Panc1 (cell line): ENCODE measurements at regions not wholly inside any gene's neighbourhood (a gene's known extent, or its start where the extent isn't known, plus 50 kb on each side); places are given as distances from the start of the nearest gene placed in this dataset.

Experiments used
- ATAC-seq: fragments of 200-7000 bp; cut with Tn5 transposase; 2 replicates; pipeline ENCODE4 v1.9.1; 2020; ENCODE audit warnings: mild to moderate bottlenecking, moderate library complexity
- BruUV-seq: library from RNA; stranded (reverse); fragments of 400-500 nt; replicated peaks from 2 replicates; lab custom pipeline; 2021; lab: Mats Ljungman, UMichigan
- CTCF ChIA-PET: fragments of 300-600 bp; sonication (Branson Sonifier 250); formaldehyde crosslinking; loops from one replicate; lab custom pipeline; 2022; ENCODE audit warnings: antibody characterized with exemption; lab: Charles Lee
- POLR2A ChIA-PET: fragments of 300-600 bp; sonication (Branson Sonifier 250); formaldehyde crosslinking; loops from one replicate; lab custom pipeline; 2022; ENCODE audit warnings: antibody characterized with exemption; lab: Charles Lee
- DNase-seq: peaks from one replicate; pipeline ENCODE4 v3.0.0-alpha.2; 2010; ENCODE audit warnings: low read depth, low spot score
- H3K27ac ChIP-seq: 2 replicates; pipeline ENCODE4 v1.5.1; 2011; ENCODE audit warnings: mild to moderate bottlenecking, low read length, inconsistent platforms
- H3K27me3 ChIP-seq: fragments of 200-500 bp; sonication (Bioruptor generic); 2 replicates; pipeline ENCODE4 v1.6.0; 2014; ENCODE audit warnings: low read length, inconsistent platforms; ENCODE audit not compliant: control insufficient read depth, insufficient read depth
- H3K36me3 ChIP-seq: fragments of 200-500 bp; sonication (Bioruptor generic); 2 replicates; pipeline ENCODE4 v1.5.1; 2014; ENCODE audit warnings: inconsistent platforms, mild to moderate bottlenecking, low read length, moderate library complexity; ENCODE audit not compliant: control insufficient read depth, insufficient read depth
- H3K4me1 ChIP-seq: 2 replicates; pipeline ENCODE4 v1.5.1; 2011; ENCODE audit warnings: inconsistent platforms, mild to moderate bottlenecking, low read length, moderate library complexity; ENCODE audit not compliant: control insufficient read depth, insufficient read depth
- H3K4me3 ChIP-seq, 2 experiments: 2 replicates each; pipeline ENCODE4 v1.5.1; 2011 to 2012; ENCODE audit warnings: low read depth in 2 of 2, low read length in 2 of 2, mild to moderate bottlenecking in 2 of 2, inconsistent platforms in 1 of 2, moderate library complexity in 1 of 2
- H3K9me3 ChIP-seq: fragments of 200-500 bp; sonication (Bioruptor generic); 2 replicates; pipeline ENCODE4 v1.5.1; 2014; ENCODE audit warnings: low read depth, mild to moderate bottlenecking, inconsistent platforms, low read length, moderate library complexity; ENCODE audit not compliant: control insufficient read depth, insufficient read depth
- CTCF ChIP-seq: fragments of 450-650 bp; IDR thresholded peaks from 2 replicates; pipeline ENCODE4 v1.5.1; 2017; ENCODE audit warnings: mild to moderate bottlenecking
- POLR2AphosphoS5 ChIP-seq: IDR thresholded peaks from 2 replicates; pipeline ENCODE4 v1.6.1; 2012; ENCODE audit warnings: mild to moderate bottlenecking, low read depth, low read length, moderate library complexity
- REST ChIP-seq, 2 experiments: IDR thresholded peaks; 2 replicates each; pipeline ENCODE4 v1.6.1; 2011 to 2012; ENCODE audit warnings: low read depth in 2 of 2, control low read depth in 1 of 2, low read length in 1 of 2, mild to moderate bottlenecking in 1 of 2, moderate library complexity in 1 of 2; ENCODE audit not compliant: insufficient read depth in 1 of 2
- SIN3A ChIP-seq: IDR thresholded peaks from 2 replicates; pipeline ENCODE4 v1.6.1; 2012; ENCODE audit warnings: low read depth, mild to moderate bottlenecking, low read length, moderate library complexity, borderline replicate concordance; ENCODE audit not compliant: insufficient read depth
- TCF7L2 ChIP-seq: IDR thresholded peaks from 2 replicates; pipeline ENCODE4 v1.6.1; 2011; ENCODE audit warnings: mild to moderate bottlenecking, low read depth, low read length, inconsistent platforms
- in situ Hi-C: cut with HindIII; loops from 2 replicates; pipeline ENCODE4 v1.10.0; 2016; ENCODE audit warnings: low sequenced_read_pairs, low pct_unique_long_range_greater_than_20kb
- intact Hi-C: fragments of 100-400 bp; cut with micrococcal nuclease; formaldehyde crosslinking; loops from one replicate; pipeline ENCODE4 v1.10.0; 2022; ENCODE audit not compliant: unreplicated experiment

- ChIA-PET CTCF (no interaction called here), POLR2A (no interaction called here)
- no peaks in the 10 kb centered on the region for H3K4me1 ChIP-seq
- H3K9me3 ChIP-seq, result no peaks in the 10 kb centered on the region
- no peak overlapping the region for H3K27ac ChIP-seq
- H3K27me3 ChIP-seq, result no peaks in the 10 kb centered on the region
- no peak for TF ChIP-seq SIN3A
- TF ChIP-seq CTCF, result no peak
- no peak for TF ChIP-seq POLR2AphosphoS5
- peak in 1 of 2 experiments; percentile 24; a peak in 1 of 4 replicates for TF ChIP-seq REST (IDR thresholded peaks at IDR 0.05; ENCODE audit: insufficient read depth in 1 of 2, low read depth in 2 of 2, low read length in 1 of 2)
- no peak for TF ChIP-seq TCF7L2
- intact Hi-C loops, result no loop called here
- H3K4me3 ChIP-seq, result no peak overlapping the region
- H3K36me3 ChIP-seq, result no peaks in the 10 kb centered on the region
- ATAC-seq (no peak), DNase-seq (no peak)
- no TSS peak for BruUV-seq
- in situ Hi-C loops, result no loop called here
Observed at GRCh38 chr13:72061613-72062012, 194.6 kb upstream of the DACH1 start.

- BruUV-seq, result no TSS peak
- DNase-seq (no peak), ATAC-seq (no peak)
- Histone ChIP-seq H3K4me1 (no peaks in the 10 kb centered on the region), H3K4me3 (no peak overlapping the region), H3K27ac (no peak overlapping the region), H3K9me3 (no peaks in the 10 kb centered on the region), H3K27me3 (no peaks in the 10 kb centered on the region), H3K36me3 (no peaks in the 10 kb centered on the region)
- TF ChIP-seq CTCF, result no peak
- TF ChIP-seq REST (IDR thresholded peaks at IDR 0.05; ENCODE audit: insufficient read depth in 1 of 2, low read depth in 2 of 2, low read length in 1 of 2), result no peak
- TF ChIP-seq TCF7L2, result no peak
- no peak for TF ChIP-seq SIN3A
- no peak for TF ChIP-seq POLR2AphosphoS5
- intact Hi-C loops (no loop called here), in situ Hi-C loops (no loop called here)
- ChIA-PET POLR2A (no interaction called here), CTCF (no interaction called here)
Observed at GRCh38 chr13:72050251-72050650, 183.2 kb upstream of the DACH1 start.
